Activated naive CD4-positive, alpha-beta T cell treated with anti-CD3 and anti-CD28 coated beads, Interleukin-2, amount 50 U/mL, for 16 hours (primary cell): ENCODE measurements at regions not wholly inside any gene's neighbourhood (a gene's known extent, or its start where the extent isn't known, plus 50 kb on each side); places are given as distances from the start of the nearest gene placed in this dataset.

Source experiments
- DNase-seq: peaks from one replicate; pipeline ENCODE4 v3.0.0-alpha.2; 2020

DNA sequence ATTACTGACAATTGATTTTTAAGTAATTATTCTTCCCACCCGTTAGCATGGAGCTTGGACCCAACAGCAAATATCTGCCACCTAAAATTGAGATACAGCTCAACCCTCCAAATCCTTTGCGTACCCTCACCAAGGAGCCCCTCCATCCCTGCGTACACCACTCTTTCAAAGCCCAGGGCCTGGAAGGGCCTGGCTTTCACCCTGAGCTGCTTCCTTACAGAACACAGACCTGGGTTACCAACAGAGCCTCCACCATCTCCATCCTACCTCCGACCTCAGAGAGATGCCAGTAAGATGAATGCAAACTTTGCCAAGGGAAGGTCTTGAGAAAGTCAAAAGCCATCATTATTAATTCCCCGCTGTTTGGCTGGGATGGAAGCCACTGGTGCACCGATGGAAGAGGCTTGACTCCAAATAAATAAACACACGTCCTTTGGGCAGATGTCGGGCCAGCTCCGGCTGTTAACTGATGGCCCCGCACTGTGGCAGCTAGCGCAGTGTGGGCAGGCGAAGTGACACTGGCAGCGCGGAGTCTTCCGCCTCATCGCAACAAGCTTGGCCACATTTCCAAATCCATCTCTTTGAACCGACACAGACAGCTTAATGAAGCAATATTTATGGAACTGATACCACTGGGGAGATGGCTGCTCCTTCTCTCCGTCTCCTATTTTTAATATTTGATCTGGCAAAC, 150.2 kb upstream of the VSTM2B start:
- DNase-seq = no peak

DNA sequence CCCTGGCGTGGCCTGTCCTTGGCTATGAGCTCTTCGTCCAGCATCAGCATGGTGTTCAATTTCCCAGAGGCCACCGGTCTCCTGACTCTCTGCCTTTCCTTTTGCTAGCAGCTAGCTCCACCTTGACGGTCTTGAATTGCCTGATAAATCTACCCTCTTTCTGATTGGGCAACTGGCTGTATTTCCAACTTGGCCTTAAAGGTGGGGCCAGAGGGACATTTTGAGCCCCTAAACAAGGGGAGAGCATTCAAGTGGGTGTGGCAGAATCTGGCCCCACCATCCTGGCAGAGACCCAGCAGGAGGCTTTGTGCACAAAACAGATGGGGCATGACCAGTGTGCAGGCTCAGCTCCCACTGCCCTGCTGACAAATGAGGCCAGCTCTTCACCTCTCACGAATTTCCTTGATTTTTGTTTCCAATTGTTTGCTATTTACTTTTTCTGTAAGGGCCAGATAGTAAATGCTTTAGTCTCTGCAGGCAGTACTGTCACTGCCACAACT, 148.9 kb upstream of the VSTM2B start:
- DNase-seq = no peak

DNA sequence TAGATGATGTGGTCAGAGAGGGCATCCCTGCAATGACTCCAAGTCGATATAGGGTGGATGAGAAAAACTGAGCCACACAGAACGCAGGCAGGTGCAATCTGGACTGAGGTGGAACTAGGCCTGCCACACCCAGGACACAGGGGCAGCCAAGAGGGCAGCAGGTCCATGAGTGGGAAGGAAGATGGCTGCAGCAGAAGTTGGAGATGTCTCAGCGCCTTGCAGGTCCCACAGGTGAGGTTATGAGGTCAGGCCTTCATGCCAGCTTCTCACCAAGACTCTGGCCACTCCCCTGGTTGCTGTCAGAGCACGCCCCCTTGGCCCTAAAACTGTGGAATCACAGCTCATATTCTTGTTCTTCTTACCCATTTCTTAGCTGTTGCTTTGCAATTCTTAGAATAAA, 147.7 kb upstream of the VSTM2B start:
- DNase-seq = no peak

DNA sequence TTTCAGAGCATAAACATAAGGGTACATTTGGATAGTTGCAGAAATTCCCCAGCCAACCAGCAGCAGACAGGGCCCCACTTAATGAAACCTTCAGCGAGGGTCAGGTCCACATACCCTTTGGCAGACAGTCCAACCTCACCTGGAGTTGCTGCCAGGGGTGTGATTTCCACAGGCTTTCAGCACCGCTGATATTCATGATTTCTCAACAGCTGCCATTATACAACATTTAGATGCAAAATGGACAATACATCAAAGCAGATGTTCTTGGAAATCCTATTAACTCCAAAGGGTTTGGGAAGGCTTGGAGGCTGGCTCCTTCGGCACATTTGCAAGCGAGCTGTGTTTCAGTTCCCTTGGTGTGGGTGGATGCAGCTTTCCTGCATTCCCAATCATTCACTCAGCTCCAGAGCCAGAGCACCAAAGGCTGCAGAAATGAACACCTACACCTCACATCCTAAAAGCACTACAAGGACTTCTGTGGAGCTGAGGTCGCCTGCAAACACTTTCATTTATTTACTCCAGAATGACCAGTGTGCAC, 147.2 kb upstream of the VSTM2B start:
- no peak for DNase-seq

DNA sequence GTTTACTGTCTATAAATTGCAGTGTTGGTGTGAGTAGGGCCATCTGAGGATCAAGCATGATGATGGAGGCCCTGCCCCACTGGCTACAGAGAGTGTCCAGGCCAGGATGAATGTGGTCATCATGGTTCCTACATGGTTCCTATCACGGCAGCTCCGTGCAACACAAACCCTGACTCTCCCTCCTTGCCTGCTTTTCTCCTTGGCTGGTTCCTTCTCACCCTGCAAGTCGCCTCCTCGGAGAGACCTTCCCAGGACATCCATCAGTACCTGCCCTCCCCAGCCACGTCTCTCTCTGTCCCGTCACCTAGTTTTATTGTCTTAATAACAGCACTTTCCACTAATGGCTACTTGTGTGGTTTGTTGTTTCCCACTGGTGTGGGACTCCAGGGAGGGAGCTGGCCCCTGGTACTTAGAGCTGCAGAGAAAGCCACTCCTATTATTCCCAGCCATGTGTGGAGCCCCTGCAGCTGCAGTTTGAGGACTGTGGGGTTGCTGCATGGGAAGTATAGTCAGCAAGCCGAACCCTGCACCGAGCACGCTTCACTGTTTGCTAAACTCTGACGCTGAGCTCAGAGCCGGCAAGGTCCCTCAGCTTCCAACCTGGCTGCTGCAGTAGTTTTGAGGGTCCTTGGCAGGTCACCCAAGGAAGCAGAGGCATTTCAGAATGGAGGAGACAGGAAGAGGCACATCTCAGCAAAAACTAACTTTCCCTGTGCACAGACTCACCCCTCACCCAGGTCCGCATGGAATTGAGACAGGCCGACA, 146.4 kb upstream of the VSTM2B start:
- DNase-seq = no peak

DNA sequence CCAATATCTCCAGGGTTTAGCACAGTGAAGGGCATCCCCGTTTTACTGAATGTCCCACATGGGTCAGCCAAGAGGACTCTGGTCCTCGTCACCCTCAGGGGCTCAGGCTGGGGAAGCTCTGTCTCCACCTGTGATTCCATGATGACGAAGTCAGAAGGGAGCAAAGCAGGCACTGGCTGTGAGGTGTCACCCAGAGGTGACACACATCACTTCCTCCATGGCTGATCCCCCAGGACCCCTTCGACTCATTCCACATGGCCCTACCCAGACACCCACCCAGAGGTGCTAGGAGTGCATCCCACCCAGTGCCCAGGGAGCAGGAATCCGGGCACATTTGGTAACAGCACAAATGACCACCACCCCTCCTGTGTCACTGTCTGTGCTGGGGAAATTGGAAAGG, 145.2 kb upstream of the VSTM2B start:
- no peak for DNase-seq

DNA sequence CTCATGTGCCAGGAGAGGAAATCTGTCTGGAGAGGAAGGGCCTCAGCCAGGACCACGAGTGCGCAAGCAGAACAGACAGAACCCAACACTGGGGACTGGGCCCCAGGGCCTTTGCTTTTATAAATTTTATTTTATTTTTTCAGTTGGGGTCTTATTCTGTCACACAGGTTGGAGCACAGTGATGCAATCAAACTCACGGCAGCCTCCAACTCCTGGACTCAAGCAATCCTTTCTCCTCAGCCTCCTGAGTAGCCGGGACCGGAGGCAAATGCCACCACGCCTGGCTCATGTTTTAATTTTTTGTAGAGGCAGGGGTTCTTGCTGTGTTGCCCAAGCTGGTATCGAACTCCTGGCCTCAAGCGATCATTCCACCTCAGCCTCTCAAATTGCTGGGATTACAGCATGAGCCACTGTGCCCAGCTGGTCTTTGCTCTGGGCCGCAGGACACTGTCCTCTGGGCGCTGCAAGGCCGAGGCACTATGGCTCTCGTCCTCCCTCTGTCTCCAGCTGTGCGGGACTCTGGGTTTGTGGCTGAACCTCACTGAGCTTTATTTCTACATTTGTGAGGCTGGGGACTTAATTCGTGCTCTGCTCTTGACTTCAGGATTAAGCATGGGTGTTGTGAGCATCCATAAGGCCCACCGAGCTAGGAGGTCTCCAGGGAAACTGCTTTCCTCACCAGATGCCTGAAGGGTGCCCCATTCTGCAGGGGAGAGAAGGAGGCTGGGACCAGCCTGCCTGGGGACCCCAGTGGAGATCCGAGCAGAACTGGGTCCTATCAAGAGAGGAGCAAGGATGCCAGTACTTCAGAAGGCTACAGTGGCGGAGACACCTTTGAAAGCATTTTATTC, 144.2 kb upstream of the VSTM2B start:
- no peak for DNase-seq

DNA sequence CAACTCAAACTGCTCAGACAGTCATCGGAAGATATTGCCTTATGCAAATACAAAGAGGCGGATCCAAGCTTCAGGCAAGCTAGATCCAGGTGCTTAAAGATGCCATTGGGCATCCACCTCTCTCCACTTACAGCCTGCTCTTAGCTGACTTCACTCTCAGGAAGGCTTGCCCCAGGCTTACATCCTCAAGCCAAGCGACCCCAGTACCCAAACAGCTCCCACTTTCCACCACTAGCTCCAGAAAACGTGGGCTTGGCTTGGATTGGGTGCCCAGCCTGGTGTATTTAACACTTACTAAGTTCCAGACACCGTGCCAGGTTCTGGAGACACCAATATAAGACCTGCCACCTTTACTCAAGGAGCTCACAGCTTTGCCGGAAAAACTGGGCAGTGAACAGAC, 142.1 kb upstream of the VSTM2B start:
- no peak for DNase-seq

DNA sequence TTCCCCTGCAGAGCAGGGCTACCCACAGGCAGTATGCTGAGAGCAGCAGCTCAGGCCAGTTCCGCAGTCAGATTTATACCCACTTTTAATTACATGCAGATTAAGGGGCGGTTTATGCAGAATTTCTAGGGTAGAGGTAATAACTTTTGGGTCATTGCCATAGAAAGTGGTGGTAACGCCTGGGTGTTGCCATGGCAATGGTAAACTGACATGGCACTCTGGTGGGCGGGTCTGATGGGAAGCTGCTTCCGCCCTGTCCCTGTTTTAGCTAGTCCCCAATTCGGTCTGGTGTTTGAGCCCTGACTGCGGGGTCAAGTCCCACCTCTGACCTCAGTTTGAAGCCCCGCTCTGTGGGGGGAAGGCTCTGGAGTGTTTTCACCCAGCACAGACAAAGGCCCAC, 141.1 kb upstream of the VSTM2B start:
- no peak for DNase-seq

DNA sequence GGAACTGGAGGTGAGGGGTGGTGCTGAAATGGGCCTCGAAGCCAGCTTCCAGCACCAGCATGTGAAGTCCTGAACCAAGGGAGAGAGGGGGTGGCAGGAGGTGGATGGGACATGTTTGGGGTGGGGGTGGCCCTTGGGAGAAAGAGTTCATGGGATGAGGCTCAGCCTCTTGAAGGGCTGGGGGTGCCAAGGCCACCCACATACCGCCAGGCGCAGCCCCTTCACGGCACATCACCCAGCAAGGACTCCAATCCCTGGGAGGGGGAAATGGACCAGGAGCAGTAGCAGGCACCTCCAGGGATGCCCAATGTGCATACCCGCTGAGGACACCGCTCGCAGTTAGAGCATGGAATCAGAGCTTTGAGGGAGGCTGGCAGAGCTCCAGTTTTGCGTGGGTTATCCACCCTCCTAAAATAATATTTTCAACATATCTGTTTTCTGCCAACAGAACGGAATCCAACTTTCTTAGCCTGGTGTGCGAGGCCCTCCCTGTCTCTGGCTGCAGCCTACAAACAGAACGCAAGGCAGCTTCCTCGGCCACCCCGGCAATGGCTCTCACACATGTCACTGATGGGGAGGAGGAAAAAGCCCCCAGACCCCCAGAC, 140.5 kb upstream of the VSTM2B start:
- DNase-seq = no peak

DNA sequence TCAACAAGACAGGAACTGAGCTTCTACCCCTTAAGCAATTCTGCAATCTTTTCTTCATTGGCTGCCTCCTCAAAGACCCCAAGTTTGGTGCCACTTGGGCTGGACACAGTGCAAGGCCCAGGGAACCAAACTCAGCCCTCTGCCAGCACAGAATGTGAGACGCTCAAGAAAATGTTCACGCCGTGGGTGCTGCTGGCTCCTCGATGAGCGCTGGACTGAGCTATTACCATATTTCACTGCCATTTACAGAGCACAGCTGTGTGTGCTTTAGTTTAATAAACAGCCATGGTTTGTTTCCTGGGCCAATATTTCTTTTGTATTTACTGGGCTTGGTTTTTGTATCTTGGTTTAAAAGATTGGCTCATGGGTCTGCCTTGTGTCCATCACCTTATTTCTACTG, 138.8 kb upstream of the VSTM2B start:
- no peak for DNase-seq

DNA sequence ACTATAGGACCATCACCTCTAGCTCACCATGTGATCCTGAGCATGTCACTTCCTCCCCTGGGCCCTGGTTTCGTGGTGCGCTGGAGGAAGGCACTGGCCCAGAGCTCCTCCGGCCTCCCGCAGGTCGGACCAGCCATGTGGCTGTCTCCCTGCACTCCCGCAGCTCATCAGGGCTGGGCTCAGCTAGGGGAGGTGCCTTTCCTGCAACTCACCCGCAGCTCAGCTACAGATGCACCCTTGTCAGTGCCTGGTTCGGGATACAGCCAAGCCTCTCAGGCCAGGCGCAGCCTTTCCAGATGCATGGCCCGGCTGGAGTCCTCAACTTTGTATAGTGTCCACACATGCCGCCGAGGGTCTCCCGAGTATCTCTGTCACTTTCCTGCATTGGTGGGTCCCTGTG, 138.2 kb upstream of the VSTM2B start:
- no peak for DNase-seq

DNA sequence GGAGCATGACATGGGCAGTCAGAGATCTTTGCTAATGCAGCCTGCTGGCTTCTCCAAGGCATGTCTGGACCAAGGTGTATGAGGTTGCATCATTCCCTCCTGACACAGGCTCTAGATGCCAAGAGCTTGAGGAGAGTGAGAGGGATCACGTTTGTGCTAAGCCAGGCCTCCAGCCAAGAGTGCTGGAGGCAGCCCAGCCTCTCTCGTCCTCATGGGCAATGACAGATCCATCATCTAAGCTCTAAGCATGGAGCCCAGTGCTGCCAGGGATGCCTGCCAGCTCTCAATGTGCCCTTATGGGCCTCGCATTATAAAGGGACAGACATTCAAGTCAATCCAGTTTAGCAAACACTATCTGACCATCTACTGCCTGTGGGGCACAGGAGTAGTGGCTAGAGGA, 136.3 kb upstream of the VSTM2B start:
- no peak for DNase-seq

DNA sequence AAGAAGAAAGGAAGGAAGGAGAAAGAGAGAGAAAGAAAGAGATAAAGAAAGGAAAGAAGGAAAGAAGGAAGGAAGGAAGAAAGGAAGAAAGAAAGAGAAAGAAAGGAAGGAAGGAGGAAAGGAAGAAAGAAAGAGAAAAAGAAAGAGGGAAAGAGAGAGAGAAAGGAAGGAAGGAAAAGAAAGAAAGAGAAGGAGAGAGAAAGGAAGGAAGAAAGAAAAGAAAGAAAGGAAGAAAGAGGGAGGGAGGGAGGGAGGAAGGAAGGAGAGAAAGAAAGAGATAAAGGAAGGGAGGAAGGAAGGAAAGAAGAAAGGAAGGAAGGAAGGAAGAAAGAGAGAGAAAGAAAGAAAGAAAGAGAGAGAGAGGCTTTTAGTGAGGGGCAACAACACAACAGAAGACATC, 135.1 kb upstream of the VSTM2B start:
- DNase-seq = no peak

DNA sequence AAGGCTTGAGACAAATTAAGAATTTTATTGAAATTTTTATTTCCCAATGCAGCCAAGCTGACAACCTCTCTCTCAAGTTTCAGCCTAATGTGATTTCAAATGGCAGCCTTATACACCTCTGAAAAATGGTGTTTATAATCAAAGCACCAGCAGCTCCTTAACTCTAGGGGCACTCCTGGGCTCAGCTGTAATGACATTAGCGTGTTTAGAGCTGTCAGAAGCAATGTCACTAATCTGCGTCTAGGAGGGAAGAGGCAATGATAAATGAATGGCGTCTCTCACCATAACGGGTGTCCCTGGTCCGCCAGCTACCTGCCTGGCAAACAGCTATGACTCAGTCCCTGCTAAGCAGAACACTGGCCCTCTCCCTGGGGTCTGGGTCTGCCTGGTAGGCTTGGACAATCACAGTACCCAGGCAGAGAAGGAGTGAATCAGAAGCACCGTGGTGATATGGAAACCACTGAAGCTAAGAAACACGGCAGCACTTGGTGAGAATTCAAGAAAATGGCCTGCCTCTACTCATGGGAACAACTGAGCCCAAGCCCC, 131.8 kb upstream of the VSTM2B start:
- no peak for DNase-seq

DNA sequence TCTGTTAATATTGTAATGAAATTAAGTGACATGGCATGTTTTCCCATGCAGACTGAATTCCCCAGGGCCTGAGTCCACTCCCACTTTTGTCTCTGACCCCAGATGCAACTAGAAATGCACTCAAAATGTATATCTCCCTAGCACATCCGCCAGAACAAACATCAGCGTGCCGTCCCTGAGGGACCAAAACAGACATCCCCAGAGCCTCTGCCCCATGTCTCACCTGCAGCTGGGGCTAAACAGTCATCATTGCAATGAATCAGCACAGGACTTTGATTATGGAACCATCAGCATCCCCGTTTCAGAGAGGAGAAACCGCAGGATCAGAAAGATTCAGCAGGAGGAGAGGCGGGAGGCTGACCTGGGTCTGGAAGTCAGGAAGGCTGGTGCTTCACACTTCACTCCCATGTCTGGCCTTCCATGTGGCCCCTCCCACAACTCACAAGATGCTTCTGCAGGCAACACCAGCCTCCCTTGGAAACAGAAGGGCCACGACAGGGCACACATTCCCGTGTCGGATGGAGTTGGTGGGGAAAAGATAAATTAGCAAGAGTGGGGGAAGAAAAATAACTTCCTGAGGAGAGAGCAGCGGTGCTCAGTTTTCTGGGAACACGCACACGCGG, 130.6 kb upstream of the VSTM2B start:
- no peak for DNase-seq

DNA sequence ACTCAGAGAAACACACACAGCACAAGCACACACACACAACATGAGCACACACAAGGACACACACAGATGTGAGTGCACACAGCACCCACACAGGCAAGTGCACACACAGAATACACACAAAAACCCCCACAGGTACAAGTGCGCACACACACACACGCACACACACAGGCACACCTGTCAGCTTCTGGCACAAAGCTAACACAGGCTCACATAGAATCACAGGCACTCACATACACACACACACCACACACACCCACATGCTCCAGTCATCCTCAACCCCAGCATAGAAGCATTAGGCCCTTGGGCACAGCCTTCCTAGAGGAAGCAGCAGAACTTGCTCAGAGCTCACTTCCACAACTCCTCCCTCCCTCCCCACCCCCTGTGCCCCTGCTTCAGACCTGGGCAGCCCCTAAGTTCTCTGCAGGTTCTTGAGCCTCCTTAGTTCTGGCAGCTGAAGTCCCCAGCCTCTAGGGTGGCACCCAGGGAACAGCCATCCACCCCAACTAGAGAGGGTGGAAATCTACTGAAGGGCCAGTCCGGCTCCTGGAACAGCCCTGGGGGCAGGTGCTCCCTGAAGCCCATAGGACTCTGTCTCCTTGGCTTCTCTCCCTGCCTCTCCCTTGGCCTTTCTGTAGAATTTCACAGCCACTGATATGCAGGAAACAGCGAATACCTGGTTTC, 129.9 kb upstream of the VSTM2B start:
- no peak for DNase-seq

DNA sequence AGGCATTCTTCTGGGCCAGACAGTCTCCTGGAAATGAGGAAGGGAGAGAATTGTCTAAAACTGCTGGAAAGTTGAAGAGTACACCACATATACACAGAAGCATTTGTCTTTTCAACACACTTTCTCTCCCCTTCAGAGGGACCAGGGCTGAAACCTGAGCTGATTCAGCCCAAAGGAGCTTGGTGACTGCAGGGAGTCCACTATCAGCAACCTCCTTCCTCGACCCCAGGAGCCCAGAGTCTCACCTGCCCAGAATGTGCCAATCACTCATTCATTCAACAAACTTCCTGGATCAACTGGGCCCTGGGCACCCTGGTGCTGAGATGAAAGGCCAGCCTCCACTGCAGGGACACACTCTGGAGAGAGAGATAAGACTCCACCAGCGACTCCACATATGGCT, 128.9 kb upstream of the VSTM2B start:
- no peak for DNase-seq

DNA sequence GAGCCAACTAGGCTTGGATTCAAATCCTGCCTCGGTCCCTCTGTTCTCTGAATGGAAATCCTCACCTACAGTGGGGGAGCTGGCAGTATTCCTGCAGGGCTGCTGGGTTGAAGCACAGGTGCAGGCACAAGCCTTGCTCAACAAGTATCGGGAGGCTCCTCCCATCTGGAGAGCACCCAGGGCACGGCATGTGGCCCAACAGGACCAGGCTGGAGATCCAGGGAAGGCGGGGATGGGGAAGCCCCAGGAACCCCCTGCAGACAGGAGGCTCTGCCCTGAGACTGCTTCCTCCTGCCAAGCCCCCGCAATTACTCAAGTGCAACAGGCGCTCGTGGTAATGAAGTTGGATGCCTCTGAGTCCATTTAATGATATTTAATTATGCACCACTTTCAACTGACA, 128.0 kb upstream of the VSTM2B start:
- no peak for DNase-seq

DNA sequence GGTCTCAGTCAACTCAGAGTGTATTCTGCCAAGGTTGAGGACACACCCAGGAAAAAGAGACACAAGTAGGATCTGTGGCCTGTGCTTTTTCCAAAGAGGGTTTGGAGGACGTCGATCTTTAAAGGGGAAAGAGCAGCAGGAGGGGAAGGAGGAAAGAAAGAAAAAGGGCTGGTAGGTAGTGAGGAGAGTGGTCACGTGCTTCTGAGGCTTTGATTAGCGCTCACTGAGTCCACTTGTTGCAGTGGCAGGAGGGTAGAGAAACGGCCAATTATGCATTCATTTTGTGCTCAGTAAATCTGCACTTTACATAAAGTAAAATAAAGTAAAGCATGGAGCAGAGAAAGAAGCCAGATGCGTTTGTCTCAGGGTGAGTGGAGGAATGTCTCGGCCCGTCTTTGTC, 126.0 kb upstream of the VSTM2B start:
- DNase-seq = no peak

DNA sequence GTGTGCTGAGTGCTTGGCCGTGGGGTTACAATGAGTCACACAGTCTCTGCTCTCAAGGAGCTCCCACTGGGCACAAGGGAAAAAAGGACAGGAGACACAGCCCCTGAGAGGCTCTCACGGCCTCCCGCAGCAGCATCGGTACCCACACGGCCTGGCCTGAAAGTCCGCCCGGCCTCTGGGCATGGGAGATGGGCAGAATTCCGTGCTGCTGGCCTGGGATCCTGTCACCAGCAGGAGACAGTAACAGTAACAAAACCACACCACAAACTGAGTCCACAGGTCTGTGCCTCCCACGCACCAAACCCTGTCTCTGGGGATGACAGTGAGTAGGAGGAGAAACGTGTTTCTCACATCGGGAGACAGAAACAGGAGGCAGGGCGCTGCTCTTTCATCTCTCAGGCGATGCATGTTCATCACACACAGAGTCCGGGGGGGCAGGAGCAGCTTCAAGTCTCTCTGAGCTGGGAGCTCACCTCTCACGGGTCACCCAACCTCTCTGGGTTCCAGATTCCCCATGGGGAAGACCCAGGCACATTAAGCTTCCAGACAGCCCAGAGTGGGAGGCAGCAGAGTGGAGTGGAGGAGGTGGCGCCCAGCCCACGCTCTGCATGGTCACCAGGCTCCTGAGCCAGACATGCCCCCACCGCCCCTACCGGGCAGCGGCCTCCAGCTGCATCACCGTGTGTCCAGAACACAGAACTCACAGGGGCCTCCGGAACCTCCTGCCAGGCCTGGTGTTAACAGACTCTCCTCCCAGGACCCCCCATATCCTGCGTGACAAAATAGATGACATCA, 124.7 kb upstream of the VSTM2B start:
- no peak for DNase-seq
